OCI-LY1 (cell line): ENCODE measurements at regions not wholly inside any gene's neighbourhood (a gene's known extent, or its start where the extent isn't known, plus 50 kb on each side); places are given as distances from the start of the nearest gene placed in this dataset.

Source experiments
- CTCF ChIP-seq: fragments of 200-600 bp; sonication (generic), shearing (Covaris generic); IDR thresholded peaks from 2 replicates; pipeline ENCODE4 v1.5.1; 2017; ENCODE audit warnings: mild to moderate bottlenecking, antibody characterized with exemption, low read length, moderate library complexity, mixed read lengths
- EZH2 ChIP-seq: fragments of 200-600 bp; sonication (generic), shearing (Covaris generic); IDR thresholded peaks from 2 replicates; pipeline ENCODE4 v1.8.0; 2017; ENCODE audit warnings: borderline replicate concordance, mixed run types, mild to moderate bottlenecking, antibody characterized with exemption, low read length, moderate library complexity, mixed read lengths

DNA sequence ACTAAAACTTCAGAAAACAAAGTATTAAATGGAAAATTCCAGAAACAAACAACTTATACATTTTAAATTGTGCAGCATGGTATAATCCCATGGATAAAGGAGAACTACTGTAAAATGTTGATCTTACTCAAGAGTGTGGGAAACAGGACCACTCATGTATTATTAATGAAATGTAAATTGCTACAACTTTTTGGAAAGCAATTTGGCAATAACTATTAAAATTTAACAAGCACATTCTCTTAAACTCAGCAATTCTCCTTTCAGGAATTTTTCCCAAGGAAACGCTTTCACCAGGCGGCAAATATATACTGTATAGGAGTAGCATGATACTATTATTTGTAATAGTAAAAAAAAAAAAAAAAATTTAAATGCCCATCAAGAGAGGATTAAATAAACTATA lies 284.5 kb upstream of the AMIGO2 start:
- TF ChIP-seq CTCF (no peak), EZH2 (no peak)
